Vagina (tissue), 2 donors: ENCODE measurements at regions not wholly inside any gene's neighbourhood (a gene's known extent, or its start where the extent isn't known, plus 50 kb on each side); places are given as distances from the start of the nearest gene placed in this dataset.

Source experiments
- DNase-seq, 2 donors: peaks; one replicate each; pipeline ENCODE4 v3.0.0-alpha.2; 2017; ENCODE audit errors: extremely low spot score in 2 of 2
- H3K27ac ChIP-seq: fragments of 200-600 bp; sonication (generic); one replicate; pipeline ENCODE4 v1.5.1; 2019
- H3K27me3 ChIP-seq: fragments of 200-600 bp; sonication (generic); one replicate; pipeline ENCODE4 v1.5.1; 2019
- H3K36me3 ChIP-seq, 2 donors: fragments of 200-600 bp; sonication (generic); one replicate each; pipeline ENCODE4 v1.5.1; 2017 to 2019
- H3K4me1 ChIP-seq: fragments of 200-600 bp; sonication (generic); one replicate; pipeline ENCODE4 v1.5.1; 2019
- H3K4me3 ChIP-seq, 2 donors: fragments of 200-600 bp; sonication (generic); 1 replicate in 1 of 2; 2 replicates in 1 of 2; pipeline ENCODE4 v1.5.1; 2016 to 2019
- H3K9me3 ChIP-seq: fragments of 200-600 bp; sonication (generic); one replicate; pipeline ENCODE4 v1.5.1; 2019
- POLR2A ChIP-seq, 2 donors: fragments of 450-650 bp; IDR thresholded peaks; one replicate each; pipeline ENCODE4 v1.6.1; 2017; ENCODE audit warnings: antibody characterized with exemption in 2 of 2, mild to moderate bottlenecking in 2 of 2, moderate library complexity in 2 of 2
- POLR2AphosphoS5 ChIP-seq, 2 donors: sonication (generic); formaldehyde crosslinking; IDR thresholded peaks; one replicate each; pipeline ENCODE4 v1.9.0; 2017; ENCODE audit warnings: antibody characterized with exemption in 2 of 2, mild to moderate bottlenecking in 2 of 2, low read depth in 1 of 2; ENCODE audit not compliant: insufficient read depth in 1 of 2
- intact Hi-C: fragments of 100-400 bp; cut with DNase I; formaldehyde crosslinking; loops from one replicate; pipeline ENCODE4 v1.15.1; 2023
- TF ChIP-seq, protein P1 (sequence below), 3 experiments: fragments of 450-650 bp in 2 of 3; fragments of 200-600 bp in 1 of 3; sonication (generic) in 1 of 3; IDR thresholded peaks; one replicate each; pipeline ENCODE4 v1.5.1; 2017 to 2019; ENCODE audit warnings: antibody characterized with exemption in 3 of 3, mild to moderate bottlenecking in 2 of 3, moderate library complexity in 2 of 3

DNA sequence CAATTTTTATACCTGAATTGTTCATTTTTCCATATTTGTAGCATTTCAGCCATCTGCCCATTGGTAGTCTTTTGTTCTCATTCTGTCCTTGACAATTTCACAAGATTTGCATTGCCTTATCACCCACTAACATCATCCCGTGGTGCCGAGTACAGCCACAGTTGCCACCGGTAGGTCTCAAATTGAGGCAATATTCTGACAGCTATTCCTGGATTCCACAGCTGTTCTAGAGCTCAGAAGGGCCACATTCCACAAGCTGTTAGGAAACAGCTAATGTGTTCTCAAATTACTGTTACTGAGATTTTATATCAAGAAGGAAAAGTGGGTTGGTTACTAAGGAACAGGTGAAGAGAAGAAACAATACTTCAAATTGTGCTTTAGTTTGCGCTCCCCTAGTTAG, 178.8 kb downstream of the RPRM start:
- H3K36me3 ChIP-seq: no peaks in the 10 kb centered on the region
- H3K27ac ChIP-seq: no peak overlapping the region
- no peaks in the 10 kb centered on the region for H3K9me3 ChIP-seq
- H3K4me3 ChIP-seq: no peak overlapping the region
- H3K27me3 ChIP-seq: no peaks in the 10 kb centered on the region
- DNase-seq: no peak
- TF ChIP-seq, protein P1, sequence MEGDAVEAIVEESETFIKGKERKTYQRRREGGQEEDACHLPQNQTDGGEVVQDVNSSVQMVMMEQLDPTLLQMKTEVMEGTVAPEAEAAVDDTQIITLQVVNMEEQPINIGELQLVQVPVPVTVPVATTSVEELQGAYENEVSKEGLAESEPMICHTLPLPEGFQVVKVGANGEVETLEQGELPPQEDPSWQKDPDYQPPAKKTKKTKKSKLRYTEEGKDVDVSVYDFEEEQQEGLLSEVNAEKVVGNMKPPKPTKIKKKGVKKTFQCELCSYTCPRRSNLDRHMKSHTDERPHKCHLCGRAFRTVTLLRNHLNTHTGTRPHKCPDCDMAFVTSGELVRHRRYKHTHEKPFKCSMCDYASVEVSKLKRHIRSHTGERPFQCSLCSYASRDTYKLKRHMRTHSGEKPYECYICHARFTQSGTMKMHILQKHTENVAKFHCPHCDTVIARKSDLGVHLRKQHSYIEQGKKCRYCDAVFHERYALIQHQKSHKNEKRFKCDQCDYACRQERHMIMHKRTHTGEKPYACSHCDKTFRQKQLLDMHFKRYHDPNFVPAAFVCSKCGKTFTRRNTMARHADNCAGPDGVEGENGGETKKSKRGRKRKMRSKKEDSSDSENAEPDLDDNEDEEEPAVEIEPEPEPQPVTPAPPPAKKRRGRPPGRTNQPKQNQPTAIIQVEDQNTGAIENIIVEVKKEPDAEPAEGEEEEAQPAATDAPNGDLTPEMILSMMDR (IDR thresholded peaks at IDR 0.05): no peak
- no peak for TF ChIP-seq POLR2AphosphoS5 (IDR thresholded peaks at IDR 0.05; ENCODE audit: insufficient read depth in 1 of 2, low read depth in 1 of 2)
- no peak for TF ChIP-seq POLR2A (IDR thresholded peaks at IDR 0.05)
- no peaks in the 10 kb centered on the region for H3K4me1 ChIP-seq
- intact Hi-C loops: no loop called here

DNA sequence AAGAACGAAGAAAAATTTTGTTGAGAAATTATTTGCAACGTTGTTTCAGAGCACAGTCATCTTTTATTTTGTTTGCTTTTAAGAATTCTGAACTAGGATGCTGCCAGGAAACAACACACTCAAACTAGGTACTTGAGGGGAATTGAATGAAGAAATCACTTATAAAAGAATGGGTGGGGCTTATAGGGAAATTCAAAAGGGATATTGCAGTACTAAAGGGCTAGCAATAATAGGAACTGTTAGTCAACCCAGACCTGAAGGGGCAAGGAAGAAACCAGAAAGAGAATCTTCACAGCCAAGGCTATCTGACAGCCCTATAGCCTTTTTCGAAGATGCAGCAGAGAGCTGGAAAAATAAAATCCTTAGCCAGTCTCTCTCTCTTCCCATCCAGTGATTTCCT, 179.3 kb downstream of the RPRM start:
- intact Hi-C loops: no loop called here
- Histone ChIP-seq H3K36me3 (no peaks in the 10 kb centered on the region), H3K27me3 (no peaks in the 10 kb centered on the region), H3K4me3 (no peak overlapping the region), H3K4me1 (no peaks in the 10 kb centered on the region), H3K27ac (no peak overlapping the region), H3K9me3 (no peaks in the 10 kb centered on the region)
- DNase-seq: no peak
- TF ChIP-seq, protein P1 (IDR thresholded peaks at IDR 0.05): no peak
- no peak for TF ChIP-seq POLR2A (IDR thresholded peaks at IDR 0.05)
- TF ChIP-seq POLR2AphosphoS5 (IDR thresholded peaks at IDR 0.05; ENCODE audit: insufficient read depth in 1 of 2, low read depth in 1 of 2): no peak

DNA sequence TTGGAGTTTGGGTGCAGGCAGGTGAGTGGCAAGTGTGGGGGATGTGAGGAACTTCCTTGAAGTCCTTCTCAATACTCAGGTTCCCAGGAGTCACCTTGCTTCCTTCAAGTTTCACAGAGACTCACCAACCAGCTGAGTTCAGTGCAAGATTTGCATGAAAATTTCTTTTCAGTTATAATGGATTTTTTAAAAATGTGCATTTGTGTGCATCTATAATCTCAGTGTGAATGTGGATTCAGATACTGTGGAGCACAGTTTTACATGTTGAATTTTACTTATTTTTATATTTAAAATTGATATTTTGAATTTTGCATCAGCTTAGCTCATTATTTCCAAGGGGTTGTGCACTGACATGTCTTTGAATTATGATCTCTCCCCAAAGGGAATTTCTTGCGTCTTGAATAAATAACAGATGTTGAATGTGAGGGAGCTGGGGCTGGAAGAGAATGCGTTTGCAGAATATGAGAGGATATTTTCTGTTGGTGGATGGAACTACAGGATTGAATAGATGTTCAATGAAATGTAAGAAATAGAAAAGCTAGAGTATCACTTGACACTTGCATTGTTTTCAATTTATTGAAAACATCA, 184.3 kb downstream of the RPRM start:
- intact Hi-C loops: no loop called here
- H3K9me3 ChIP-seq: no peaks in the 10 kb centered on the region
- TF ChIP-seq POLR2A (IDR thresholded peaks at IDR 0.05): no peak
- H3K4me3 ChIP-seq: no peak overlapping the region
- no peaks in the 10 kb centered on the region for H3K4me1 ChIP-seq
- H3K36me3 ChIP-seq: no peaks in the 10 kb centered on the region
- DNase-seq: no peak
- no peaks in the 10 kb centered on the region for H3K27me3 ChIP-seq
- no peak overlapping the region for H3K27ac ChIP-seq

DNA sequence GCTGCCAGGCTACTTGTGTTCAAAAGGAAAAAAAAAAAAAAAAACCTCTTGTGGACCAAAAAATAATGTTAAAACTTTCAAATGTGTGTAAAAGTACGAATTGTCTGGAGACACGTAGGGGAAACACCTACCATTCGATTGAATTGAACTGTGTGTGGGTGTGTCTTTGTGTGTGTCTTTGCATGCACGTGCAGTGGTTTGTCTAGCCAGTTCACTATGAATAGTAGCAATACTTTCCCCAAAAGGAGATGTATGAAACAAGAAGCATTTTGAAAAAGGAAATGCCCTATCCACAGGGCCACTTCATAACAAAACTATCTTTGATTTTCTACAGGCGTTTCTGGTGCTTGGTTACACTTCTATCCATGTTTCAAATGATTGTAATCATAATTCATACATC, 186.8 kb downstream of the RPRM start:
- no peak overlapping the region for H3K4me3 ChIP-seq
- H3K4me1 ChIP-seq: no peaks in the 10 kb centered on the region
- intact Hi-C loops: no loop called here
- H3K36me3 ChIP-seq: no peaks in the 10 kb centered on the region
- no peak for DNase-seq
- no peaks in the 10 kb centered on the region for H3K9me3 ChIP-seq
- TF ChIP-seq, protein P1 (IDR thresholded peaks at IDR 0.05): no peak
- TF ChIP-seq POLR2AphosphoS5 (IDR thresholded peaks at IDR 0.05; ENCODE audit: insufficient read depth in 1 of 2, low read depth in 1 of 2) (no peak), POLR2A (IDR thresholded peaks at IDR 0.05) (no peak)
- H3K27ac ChIP-seq: no peak overlapping the region
- H3K27me3 ChIP-seq: no peaks in the 10 kb centered on the region

DNA sequence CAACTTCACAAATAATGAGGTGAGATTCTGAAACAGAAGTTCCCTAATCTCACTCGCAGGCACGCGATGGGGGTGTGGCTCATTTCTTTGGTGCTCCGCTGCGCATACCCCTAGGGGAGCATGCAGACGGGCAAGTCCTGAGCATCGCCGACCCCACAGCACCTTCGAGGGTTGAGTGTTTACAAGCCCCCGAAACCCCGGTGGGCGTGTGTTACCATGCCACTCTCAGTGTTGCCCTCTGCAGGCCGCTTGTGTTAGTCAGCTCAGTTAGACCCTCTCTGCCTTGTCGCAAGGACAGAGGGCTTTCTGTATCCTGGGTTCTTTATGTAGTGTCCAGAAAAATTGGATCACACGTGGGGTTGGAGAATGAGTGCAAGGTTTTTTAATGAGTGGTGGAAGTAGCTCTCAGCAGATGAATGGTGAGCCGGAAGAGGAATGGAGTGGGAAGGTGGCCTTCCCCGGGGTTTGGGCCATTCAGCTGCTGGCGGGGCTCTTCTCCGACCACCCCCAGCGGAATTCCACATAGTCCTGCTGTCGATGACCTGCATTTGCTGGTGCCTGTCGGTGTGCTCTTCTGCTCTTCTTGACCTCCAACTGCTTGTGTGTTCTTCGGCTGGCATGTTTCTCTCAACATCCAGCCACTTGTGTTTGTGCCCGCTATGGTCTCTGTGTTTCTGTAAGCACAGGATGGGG, 191.3 kb downstream of the RPRM start:
- intact Hi-C loops: no loop called here
- TF ChIP-seq POLR2A (IDR thresholded peaks at IDR 0.05) (no peak), POLR2AphosphoS5 (IDR thresholded peaks at IDR 0.05; ENCODE audit: insufficient read depth in 1 of 2, low read depth in 1 of 2) (no peak)
- TF ChIP-seq, protein P1 (IDR thresholded peaks at IDR 0.05): no peak
- Histone ChIP-seq H3K36me3 (no peaks in the 10 kb centered on the region), H3K9me3 (no peaks in the 10 kb centered on the region), H3K27ac (no peak overlapping the region), H3K4me3 (no peak overlapping the region), H3K4me1 (no peaks in the 10 kb centered on the region), H3K27me3 (no peaks in the 10 kb centered on the region)
- no peak for DNase-seq
